ENCODE measurements at regions not wholly inside any gene's neighbourhood (a gene's known extent, or its start where the extent isn't known, plus 50 kb on each side); places are given as distances from the start of the nearest gene placed in this dataset.

DNA sequence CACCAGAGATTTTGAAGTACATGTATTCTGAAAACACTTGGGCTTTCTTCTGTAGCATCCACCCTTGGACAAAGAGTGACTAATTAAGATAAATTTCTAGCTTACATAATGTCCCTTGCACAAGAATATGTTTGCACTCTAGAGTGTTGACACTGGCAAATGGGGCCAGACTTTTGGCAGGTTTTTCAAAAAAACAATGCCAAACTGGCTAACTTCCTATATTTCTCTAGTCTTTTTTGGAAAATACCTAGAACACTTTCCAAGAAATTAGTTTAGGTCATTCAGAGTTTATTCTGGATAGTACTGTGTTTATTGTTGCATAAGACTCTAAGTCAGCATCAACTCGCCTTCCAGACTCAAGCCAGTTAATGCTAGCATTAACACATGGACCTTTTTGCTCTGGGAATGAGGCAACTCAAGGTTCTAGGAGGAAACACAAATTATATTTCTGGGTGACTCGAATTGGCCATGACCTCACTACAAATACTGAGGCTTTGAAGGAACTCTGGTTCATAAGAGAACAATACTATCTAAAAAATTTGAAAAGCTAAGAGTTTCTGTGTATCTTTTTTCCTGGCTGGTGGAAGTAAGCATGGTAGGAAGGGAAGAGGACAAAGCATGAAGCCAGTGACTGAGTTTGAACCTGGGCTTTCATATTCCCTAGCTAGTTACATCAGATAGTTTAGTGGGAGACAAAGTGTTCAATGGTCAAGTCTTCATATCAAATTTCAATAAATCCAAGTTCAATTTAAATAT is 101.6 kb downstream of the NREP start:
- Mint-ChIP-seq H3K4me3 (ENCODE audit: unreplicated experiment) (no peak overlapping the region), H3K27me3 (ENCODE audit: low read depth) (no peaks in the 10 kb centered on the region), H3K4me1 (ENCODE audit: low read depth) (peaks cover under 1% of the 10 kb centered on the region), H3K36me3 (ENCODE audit: low read depth) (peaks cover 8% of the 10 kb centered on the region), H3K27ac (ENCODE audit: unreplicated experiment) (no peak overlapping the region), H3K9me3 (ENCODE audit: low read depth) (peaks cover 3% of the 10 kb centered on the region)
- TF ChIP-seq, protein P1, sequence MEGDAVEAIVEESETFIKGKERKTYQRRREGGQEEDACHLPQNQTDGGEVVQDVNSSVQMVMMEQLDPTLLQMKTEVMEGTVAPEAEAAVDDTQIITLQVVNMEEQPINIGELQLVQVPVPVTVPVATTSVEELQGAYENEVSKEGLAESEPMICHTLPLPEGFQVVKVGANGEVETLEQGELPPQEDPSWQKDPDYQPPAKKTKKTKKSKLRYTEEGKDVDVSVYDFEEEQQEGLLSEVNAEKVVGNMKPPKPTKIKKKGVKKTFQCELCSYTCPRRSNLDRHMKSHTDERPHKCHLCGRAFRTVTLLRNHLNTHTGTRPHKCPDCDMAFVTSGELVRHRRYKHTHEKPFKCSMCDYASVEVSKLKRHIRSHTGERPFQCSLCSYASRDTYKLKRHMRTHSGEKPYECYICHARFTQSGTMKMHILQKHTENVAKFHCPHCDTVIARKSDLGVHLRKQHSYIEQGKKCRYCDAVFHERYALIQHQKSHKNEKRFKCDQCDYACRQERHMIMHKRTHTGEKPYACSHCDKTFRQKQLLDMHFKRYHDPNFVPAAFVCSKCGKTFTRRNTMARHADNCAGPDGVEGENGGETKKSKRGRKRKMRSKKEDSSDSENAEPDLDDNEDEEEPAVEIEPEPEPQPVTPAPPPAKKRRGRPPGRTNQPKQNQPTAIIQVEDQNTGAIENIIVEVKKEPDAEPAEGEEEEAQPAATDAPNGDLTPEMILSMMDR (IDR thresholded peaks at IDR 0.05) = no peak
- no peak for DNase-seq (ENCODE audit: low spot score)

DNA sequence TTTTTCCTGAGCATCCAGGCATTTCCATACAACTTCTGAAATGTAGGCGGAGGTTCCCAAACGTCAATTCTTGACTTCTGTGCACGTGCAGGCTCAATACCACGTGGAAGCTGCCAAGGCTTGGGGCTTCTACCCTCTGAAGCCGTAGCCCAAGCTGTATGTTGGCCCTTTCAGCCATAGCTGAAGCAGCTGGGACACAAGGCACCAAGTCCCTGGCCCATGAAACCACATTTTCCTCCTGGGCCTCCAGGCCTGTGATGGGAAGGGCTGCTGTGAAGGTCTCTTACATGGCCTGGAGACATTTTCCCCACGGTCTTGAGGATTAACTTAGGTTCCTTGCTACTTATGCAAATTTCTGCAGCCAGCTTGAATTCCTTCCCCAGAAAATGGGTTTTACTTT is 103.6 kb downstream of the NREP start:
- H3K27me3 Mint-ChIP-seq (ENCODE audit: low read depth) = no peaks in the 10 kb centered on the region
- TF ChIP-seq, protein P1 (IDR thresholded peaks at IDR 0.05) = no peak
- peaks cover 5% of the 10 kb centered on the region for H3K36me3 Mint-ChIP-seq (ENCODE audit: low read depth)
- H3K4me1 Mint-ChIP-seq (ENCODE audit: low read depth) = peaks cover 10% of the 10 kb centered on the region
- no peak overlapping the region for H3K27ac Mint-ChIP-seq (ENCODE audit: unreplicated experiment)
- DNase-seq (ENCODE audit: low spot score) = no peak
- no peak overlapping the region for H3K4me3 Mint-ChIP-seq (ENCODE audit: unreplicated experiment)
- no peaks in the 10 kb centered on the region for H3K9me3 Mint-ChIP-seq (ENCODE audit: low read depth)

DNA sequence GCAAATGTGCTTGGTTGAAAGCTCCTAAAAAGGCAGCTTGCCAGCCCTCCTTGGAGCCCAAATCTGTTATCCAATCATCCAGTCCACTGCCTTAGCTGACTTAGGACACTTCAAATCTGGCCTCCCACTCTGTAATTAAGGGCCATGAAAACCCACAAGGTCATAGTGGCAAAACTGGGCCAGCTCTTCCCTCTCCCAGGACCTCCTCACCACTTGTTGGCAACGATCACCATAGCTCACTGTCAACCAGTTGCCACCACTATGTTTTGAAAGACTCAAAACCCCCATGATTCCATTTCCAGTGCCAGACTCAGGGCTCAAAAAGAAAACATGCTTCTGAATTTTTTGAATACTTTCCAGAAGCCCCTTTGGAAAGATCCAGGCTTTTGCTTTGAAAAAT is 107.5 kb downstream of the NREP start:
- H3K36me3 Mint-ChIP-seq (ENCODE audit: low read depth) = peaks cover 6% of the 10 kb centered on the region
- peaks cover 10% of the 10 kb centered on the region for H3K4me1 Mint-ChIP-seq (ENCODE audit: low read depth)
- TF ChIP-seq, protein P1 (IDR thresholded peaks at IDR 0.05) = no peak
- H3K27ac Mint-ChIP-seq (ENCODE audit: unreplicated experiment) = peak overlapping the region; percentile 15
- no peaks in the 10 kb centered on the region for H3K27me3 Mint-ChIP-seq (ENCODE audit: low read depth)
- no peak overlapping the region for H3K4me3 Mint-ChIP-seq (ENCODE audit: unreplicated experiment)
- DNase-seq (ENCODE audit: low spot score) = no peak
- no peaks in the 10 kb centered on the region for H3K9me3 Mint-ChIP-seq (ENCODE audit: low read depth)

DNA sequence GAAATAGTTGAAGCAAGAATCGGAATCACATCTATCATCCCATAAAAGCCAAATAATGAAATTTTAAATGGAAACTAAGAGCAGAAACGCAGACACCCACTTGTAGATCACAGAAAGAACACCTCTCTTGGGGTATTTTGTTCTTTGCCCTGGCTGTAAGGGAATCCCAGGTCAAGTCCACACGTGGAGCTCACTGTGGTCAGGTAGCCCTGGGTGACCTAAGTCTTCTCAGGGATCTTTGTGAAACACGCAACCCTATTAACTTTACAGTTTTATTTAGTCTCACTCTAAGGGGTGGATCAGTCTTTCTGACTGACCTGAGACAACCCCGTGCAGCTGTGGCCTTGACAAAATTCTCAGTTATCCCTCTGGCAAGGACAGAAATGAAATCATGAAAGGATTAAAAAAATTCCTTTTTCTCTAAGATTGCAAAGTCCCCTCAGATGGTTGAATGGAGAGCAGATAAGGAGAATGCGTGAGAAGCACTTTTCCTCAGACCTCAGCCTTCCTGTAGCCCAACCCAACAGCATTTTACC is 111.6 kb downstream of the NREP start:
- Mint-ChIP-seq H3K27ac (ENCODE audit: unreplicated experiment) (no peak overlapping the region), H3K4me1 (ENCODE audit: low read depth) (peaks cover 19% of the 10 kb centered on the region), H3K9me3 (ENCODE audit: low read depth) (peaks cover 3% of the 10 kb centered on the region), H3K4me3 (ENCODE audit: unreplicated experiment) (no peak overlapping the region), H3K27me3 (ENCODE audit: low read depth) (no peaks in the 10 kb centered on the region), H3K36me3 (ENCODE audit: low read depth) (peaks cover 2% of the 10 kb centered on the region)
- no peak for DNase-seq (ENCODE audit: low spot score)
- TF ChIP-seq, protein P1 (IDR thresholded peaks at IDR 0.05) = no peak

DNA sequence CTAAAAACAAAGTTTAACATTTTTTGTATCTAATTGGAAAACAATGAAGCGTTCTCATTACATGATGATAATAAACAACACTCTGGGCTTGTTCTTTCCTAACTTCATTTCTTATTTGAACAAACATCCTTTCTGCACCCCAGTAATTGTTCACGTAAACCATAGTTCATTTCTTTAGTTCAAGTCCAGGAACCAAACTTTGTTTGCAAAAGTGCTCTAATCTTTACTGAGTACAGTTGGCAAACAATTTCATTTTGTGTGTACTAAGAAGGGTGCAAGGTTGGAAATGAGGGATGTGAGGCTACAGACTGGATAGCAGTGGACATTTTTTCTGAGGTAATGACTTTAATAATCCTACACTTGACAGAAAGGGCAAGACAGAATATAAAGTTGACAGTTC is 113.5 kb downstream of the NREP start:
- Mint-ChIP-seq H3K9me3 (ENCODE audit: low read depth) (peaks cover 13% of the 10 kb centered on the region), H3K4me3 (ENCODE audit: unreplicated experiment) (no peak overlapping the region), H3K27me3 (ENCODE audit: low read depth) (no peaks in the 10 kb centered on the region), H3K4me1 (ENCODE audit: low read depth) (peaks cover 9% of the 10 kb centered on the region), H3K27ac (ENCODE audit: unreplicated experiment) (no peak overlapping the region), H3K36me3 (ENCODE audit: low read depth) (peaks cover 4% of the 10 kb centered on the region)
- TF ChIP-seq, protein P1 (IDR thresholded peaks at IDR 0.05) = no peak
- no peak for DNase-seq (ENCODE audit: low spot score)

All from chondrocyte (in vitro differentiated cells).